ENCODE measurements at regions not wholly inside any gene's neighbourhood (a gene's known extent, or its start where the extent isn't known, plus 50 kb on each side); places are given as distances from the start of the nearest gene placed in this dataset.

GRCh38 chrX:74133156-74133796 is 170.7 kb upstream of the ZCCHC13 start:
- TF ChIP-seq CTCF (IDR thresholded peaks at IDR 0.05; ENCODE audit: borderline replicate concordance, extremely low read depth, low read length, poor library complexity, severe bottlenecking) (peak; percentile 78), EZH2 (IDR thresholded peaks at IDR 0.05; ENCODE audit: borderline replicate concordance, low read depth, low read length, severe bottlenecking) (no peak)
